ENCODE measurements at regions not wholly inside any gene's neighbourhood (a gene's known extent, or its start where the extent isn't known, plus 50 kb on each side); places are given as distances from the start of the nearest gene placed in this dataset.

GRCh38 chr6:170012037-170012330 is 260.6 kb downstream of the ERMARD start:
- TF ChIP-seq CTCF (IDR thresholded peaks at IDR 0.05) = no peak
- no peak for TF ChIP-seq POLR2A (IDR thresholded peaks at IDR 0.05)
